ENCODE measurements at regions not wholly inside any gene's neighbourhood (a gene's known extent, or its start where the extent isn't known, plus 50 kb on each side); places are given as distances from the start of the nearest gene placed in this dataset.

GRCh38 chr12:94790825-94791224 is 140.5 kb upstream of the TMCC3 start:
- no peak for TF ChIP-seq CTCF (IDR thresholded peaks at IDR 0.05; ENCODE audit: poor library complexity)
- TF ChIP-seq EZH2 (IDR thresholded peaks at IDR 0.05; ENCODE audit: borderline replicate concordance), result no peak
- no peak for TF ChIP-seq EZH2phosphoT487 (IDR thresholded peaks at IDR 0.05; ENCODE audit: low read depth, severe bottlenecking, unreplicated experiment)
- H3K9me3 ChIP-seq (ENCODE audit: low read depth), result no peaks in the 10 kb centered on the region
- H3K4me1 ChIP-seq (ENCODE audit: insufficient read depth), result peaks cover 15% of the 10 kb centered on the region
- H4K20me1 ChIP-seq (ENCODE audit: insufficient read depth, poor library complexity, severe bottlenecking), result no peaks in the 10 kb centered on the region
- H3K4me3 ChIP-seq, result no peak overlapping the region
- no peaks in the 10 kb centered on the region for H3K79me2 ChIP-seq
- WGBS (ENCODE audit: low lambda C conversion rate, missing lambda C conversion rate), result 84% methylated on average over 3 of the region's 3 CpGs
- no peak overlapping the region for H2AFZ ChIP-seq
- H3K36me3 ChIP-seq (replicated peaks; ENCODE audit: insufficient read depth, low read depth), result no peaks in the 10 kb centered on the region
- H3K27ac ChIP-seq, result no peak overlapping the region
- no peak overlapping the region for H3K4me2 ChIP-seq
- no peaks in the 10 kb centered on the region for H3K9me2 ChIP-seq (replicated peaks; ENCODE audit: insufficient read depth)
- H3K27me3 ChIP-seq, result no peaks in the 10 kb centered on the region
- no peak for DNase-seq (ENCODE audit: low spot score)

- no peak overlapping the region for H3K4me2 ChIP-seq
- H3K9me2 ChIP-seq (replicated peaks; ENCODE audit: insufficient read depth), result no peaks in the 10 kb centered on the region
- no peaks in the 10 kb centered on the region for H4K20me1 ChIP-seq (ENCODE audit: insufficient read depth, poor library complexity, severe bottlenecking)
- H3K4me1 ChIP-seq (ENCODE audit: insufficient read depth), result peaks cover 11% of the 10 kb centered on the region
- no peak for DNase-seq (ENCODE audit: low spot score)
- no peaks in the 10 kb centered on the region for H3K9me3 ChIP-seq (ENCODE audit: low read depth)
- no peak overlapping the region for H3K4me3 ChIP-seq
- H3K36me3 ChIP-seq (replicated peaks; ENCODE audit: insufficient read depth, low read depth), result no peaks in the 10 kb centered on the region
- no peaks in the 10 kb centered on the region for H3K79me2 ChIP-seq
- no peak overlapping the region for H3K27ac ChIP-seq
- 71% methylated on average over 3 of the region's 3 CpGs for WGBS (ENCODE audit: low lambda C conversion rate, missing lambda C conversion rate)
- H2AFZ ChIP-seq, result no peak overlapping the region
- TF ChIP-seq EZH2 (IDR thresholded peaks at IDR 0.05; ENCODE audit: borderline replicate concordance) (no peak), CTCF (IDR thresholded peaks at IDR 0.05; ENCODE audit: poor library complexity) (no peak), EZH2phosphoT487 (IDR thresholded peaks at IDR 0.05; ENCODE audit: low read depth, severe bottlenecking, unreplicated experiment) (no peak)
- no peaks in the 10 kb centered on the region for H3K27me3 ChIP-seq
Measured at GRCh38 chr12:94790370-94790769, 140.0 kb upstream of the TMCC3 start.

- H3K27me3 ChIP-seq, result no peaks in the 10 kb centered on the region
- no peaks in the 10 kb centered on the region for H3K9me2 ChIP-seq (replicated peaks; ENCODE audit: insufficient read depth)
- no peaks in the 10 kb centered on the region for H3K9me3 ChIP-seq (ENCODE audit: low read depth)
- H3K36me3 ChIP-seq (replicated peaks; ENCODE audit: insufficient read depth, low read depth), result no peaks in the 10 kb centered on the region
- H3K4me1 ChIP-seq (ENCODE audit: insufficient read depth), result peaks cover 11% of the 10 kb centered on the region
- no peak overlapping the region for H3K27ac ChIP-seq
- 58% methylated on average over 3 of the region's 3 CpGs for WGBS (ENCODE audit: low lambda C conversion rate, missing lambda C conversion rate)
- no peaks in the 10 kb centered on the region for H4K20me1 ChIP-seq (ENCODE audit: insufficient read depth, poor library complexity, severe bottlenecking)
- DNase-seq (ENCODE audit: low spot score), result no peak
- no peaks in the 10 kb centered on the region for H3K79me2 ChIP-seq
- TF ChIP-seq CTCF (IDR thresholded peaks at IDR 0.05; ENCODE audit: poor library complexity) (no peak), EZH2 (IDR thresholded peaks at IDR 0.05; ENCODE audit: borderline replicate concordance) (no peak), EZH2phosphoT487 (IDR thresholded peaks at IDR 0.05; ENCODE audit: low read depth, severe bottlenecking, unreplicated experiment) (no peak)
- no peak overlapping the region for H3K4me3 ChIP-seq
- H2AFZ ChIP-seq, result no peak overlapping the region
- H3K4me2 ChIP-seq, result no peak overlapping the region
Measured at GRCh38 chr12:94789510-94790225, 139.3 kb upstream of the TMCC3 start.

Measured in hepatocyte (in vitro differentiated cells).